ENCODE measurements at regions not wholly inside any gene's neighbourhood (a gene's known extent, or its start where the extent isn't known, plus 50 kb on each side); places are given as distances from the start of the nearest gene placed in this dataset.

DNA sequence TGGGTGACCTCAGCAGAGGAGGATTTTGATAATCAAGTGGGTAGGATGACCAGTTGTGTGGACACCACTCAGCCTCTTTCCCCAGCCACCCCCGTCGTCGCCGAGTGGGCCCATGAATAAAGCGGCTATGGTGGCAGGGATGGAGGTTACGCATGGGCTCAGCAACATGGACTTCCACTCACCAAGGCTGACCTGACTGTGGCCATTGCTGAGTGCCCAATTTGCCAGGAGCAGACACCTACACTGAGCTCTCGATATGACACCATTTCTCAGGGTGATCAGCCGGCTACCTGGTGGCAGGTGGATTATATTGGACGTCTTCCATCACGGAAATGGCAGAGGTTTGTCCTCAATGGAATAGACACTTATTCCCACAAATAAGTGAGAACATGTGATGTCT lies 361.3 kb downstream of the KLHL4 start:
- Histone ChIP-seq H3K27ac (no peak overlapping the region), H3K27me3 (no peaks in the 10 kb centered on the region), H3K9me3 (no peaks in the 10 kb centered on the region), H3K36me3 (no peaks in the 10 kb centered on the region), H3K4me1 (no peaks in the 10 kb centered on the region), H3K4me3 (no peak overlapping the region)
- WGBS, 2 donors = 85 to 87% methylated on average over 4 to 10 of the region's 10 CpGs
- TF ChIP-seq EP300 (IDR thresholded peaks at IDR 0.05) (no peak), POLR2A (IDR thresholded peaks at IDR 0.05) (no peak)
- TF ChIP-seq, protein P1, sequence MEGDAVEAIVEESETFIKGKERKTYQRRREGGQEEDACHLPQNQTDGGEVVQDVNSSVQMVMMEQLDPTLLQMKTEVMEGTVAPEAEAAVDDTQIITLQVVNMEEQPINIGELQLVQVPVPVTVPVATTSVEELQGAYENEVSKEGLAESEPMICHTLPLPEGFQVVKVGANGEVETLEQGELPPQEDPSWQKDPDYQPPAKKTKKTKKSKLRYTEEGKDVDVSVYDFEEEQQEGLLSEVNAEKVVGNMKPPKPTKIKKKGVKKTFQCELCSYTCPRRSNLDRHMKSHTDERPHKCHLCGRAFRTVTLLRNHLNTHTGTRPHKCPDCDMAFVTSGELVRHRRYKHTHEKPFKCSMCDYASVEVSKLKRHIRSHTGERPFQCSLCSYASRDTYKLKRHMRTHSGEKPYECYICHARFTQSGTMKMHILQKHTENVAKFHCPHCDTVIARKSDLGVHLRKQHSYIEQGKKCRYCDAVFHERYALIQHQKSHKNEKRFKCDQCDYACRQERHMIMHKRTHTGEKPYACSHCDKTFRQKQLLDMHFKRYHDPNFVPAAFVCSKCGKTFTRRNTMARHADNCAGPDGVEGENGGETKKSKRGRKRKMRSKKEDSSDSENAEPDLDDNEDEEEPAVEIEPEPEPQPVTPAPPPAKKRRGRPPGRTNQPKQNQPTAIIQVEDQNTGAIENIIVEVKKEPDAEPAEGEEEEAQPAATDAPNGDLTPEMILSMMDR (IDR thresholded peaks at IDR 0.05) = no peak
- DNase-seq (ENCODE audit: low spot score in 2 of 2) = no peak

DNA sequence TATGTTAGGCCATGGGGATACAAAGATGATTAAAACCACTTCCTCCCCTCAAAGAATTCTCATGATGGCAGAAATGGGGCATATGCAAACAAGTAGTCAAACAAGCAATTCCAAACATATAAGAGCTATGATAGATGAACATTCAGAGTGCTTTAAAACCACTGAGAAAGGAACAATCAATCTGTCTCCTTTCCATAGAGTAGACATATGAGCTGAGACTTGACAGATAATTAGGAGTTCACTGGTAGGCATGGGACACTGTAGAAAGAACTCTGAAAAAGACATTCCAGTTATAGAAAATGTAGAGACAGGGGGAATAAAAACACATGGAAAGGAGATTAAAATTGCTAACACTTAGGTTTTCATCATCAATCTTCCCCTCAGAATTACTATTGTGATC lies 372.8 kb downstream of the KLHL4 start:
- H3K27ac ChIP-seq = no peak overlapping the region
- no peaks in the 10 kb centered on the region for H3K27me3 ChIP-seq
- H3K4me3 ChIP-seq = no peak overlapping the region
- TF ChIP-seq, protein P1 (IDR thresholded peaks at IDR 0.05) = no peak
- no peak for TF ChIP-seq POLR2A (IDR thresholded peaks at IDR 0.05)
- TF ChIP-seq EP300 (IDR thresholded peaks at IDR 0.05) = no peak
- H3K4me1 ChIP-seq = no peaks in the 10 kb centered on the region
- no peaks in the 10 kb centered on the region for H3K36me3 ChIP-seq
- no peak for DNase-seq (ENCODE audit: low spot score in 2 of 2)
- H3K9me3 ChIP-seq = no peaks in the 10 kb centered on the region

DNA sequence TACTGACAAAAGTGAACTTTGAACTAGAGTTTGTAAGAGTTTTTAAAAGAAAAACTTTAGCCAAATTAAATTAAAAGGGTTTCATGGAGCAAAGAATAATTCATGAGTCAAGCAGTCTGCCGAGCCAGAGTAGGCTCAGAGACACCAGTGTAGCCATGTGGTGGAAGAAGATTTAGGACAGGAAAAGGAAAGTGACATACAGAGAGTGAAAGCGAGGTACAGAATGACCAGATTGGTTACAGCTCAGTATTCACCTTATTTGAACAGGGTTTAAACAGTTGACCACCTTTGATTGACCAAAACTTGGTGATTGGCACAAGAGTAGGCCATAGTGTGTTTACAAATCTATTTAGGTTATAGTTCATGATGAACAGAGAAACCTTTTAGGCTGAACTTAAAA lies 377.8 kb downstream of the KLHL4 start:
- Histone ChIP-seq H3K27me3 (no peaks in the 10 kb centered on the region), H3K9me3 (no peaks in the 10 kb centered on the region), H3K4me1 (no peaks in the 10 kb centered on the region), H3K4me3 (no peak overlapping the region), H3K36me3 (no peaks in the 10 kb centered on the region), H3K27ac (no peak overlapping the region)
- no peak for DNase-seq (ENCODE audit: low spot score in 2 of 2)
- WGBS, 2 donors = 58 to 63% methylated on average over 2 of the region's 2 CpGs
- TF ChIP-seq POLR2A (IDR thresholded peaks at IDR 0.05) (no peak), EP300 (IDR thresholded peaks at IDR 0.05) (no peak)
- TF ChIP-seq, protein P1 (IDR thresholded peaks at IDR 0.05) = no peak

DNA sequence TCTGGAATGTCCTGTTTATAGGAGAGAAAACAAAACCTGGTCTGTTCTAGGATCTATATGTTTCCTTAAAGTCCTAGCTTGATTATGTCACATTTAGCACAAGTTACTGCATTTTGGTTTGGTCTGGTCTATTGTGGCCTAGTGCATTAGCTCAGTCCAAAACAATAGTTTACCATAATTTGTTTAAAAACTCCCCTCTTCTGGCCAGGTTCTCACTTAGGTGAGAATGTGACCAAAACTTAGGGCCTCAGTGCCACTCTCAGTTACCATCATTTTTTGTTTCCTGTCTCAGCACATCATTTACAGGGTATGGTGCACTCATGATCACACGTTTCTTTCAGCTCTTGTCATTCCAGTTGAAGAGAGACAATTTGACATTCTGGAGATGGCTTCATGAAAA lies 378.5 kb downstream of the KLHL4 start:
- no peaks in the 10 kb centered on the region for H3K4me1 ChIP-seq
- no peaks in the 10 kb centered on the region for H3K36me3 ChIP-seq
- H3K27me3 ChIP-seq = no peaks in the 10 kb centered on the region
- no peak overlapping the region for H3K4me3 ChIP-seq
- no peak overlapping the region for H3K27ac ChIP-seq
- H3K9me3 ChIP-seq = no peaks in the 10 kb centered on the region
- 76 to 87% methylated on average over 1 of the region's 1 CpG for WGBS, 2 donors
- TF ChIP-seq EP300 (IDR thresholded peaks at IDR 0.05) = no peak
- DNase-seq (ENCODE audit: low spot score in 2 of 2) = no peak

DNA sequence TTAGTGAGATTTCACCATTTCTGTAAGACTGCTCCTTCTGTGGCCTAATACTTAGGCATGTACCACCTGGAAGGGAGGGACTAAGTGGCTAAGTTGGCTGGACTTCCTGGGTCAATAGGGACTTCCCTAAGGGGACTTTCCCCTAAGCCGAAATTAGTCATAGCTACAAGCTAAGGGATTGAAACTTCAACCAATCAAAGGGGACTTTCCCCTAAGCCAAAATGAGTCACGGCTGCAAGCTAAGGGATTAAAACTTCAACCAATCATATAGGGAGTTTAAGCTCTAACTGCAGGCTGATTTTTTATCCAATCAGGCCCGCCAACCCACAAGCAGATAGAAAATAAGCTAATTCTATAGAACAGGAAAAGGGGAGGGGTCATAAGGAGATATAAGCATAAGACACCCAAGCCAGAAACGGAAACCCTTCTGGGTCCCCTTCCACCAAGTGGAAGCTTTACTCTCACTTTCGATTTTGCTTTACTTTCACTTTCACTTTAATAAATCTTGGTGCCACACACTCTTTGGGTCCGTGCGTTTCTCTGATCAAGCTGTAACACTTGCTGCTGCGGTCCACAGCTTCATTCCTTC lies 382.8 kb downstream of the KLHL4 start:
- Histone ChIP-seq H3K27ac (no peak overlapping the region), H3K27me3 (no peaks in the 10 kb centered on the region), H3K4me1 (no peaks in the 10 kb centered on the region), H3K9me3 (no peaks in the 10 kb centered on the region), H3K36me3 (no peaks in the 10 kb centered on the region), H3K4me3 (peak overlapping the region in 2 of 4 donors; percentile 12 to 15)
- 63 to 66% methylated on average over 8 of the region's 8 CpGs for WGBS, 2 donors
- TF ChIP-seq EP300 (IDR thresholded peaks at IDR 0.05) (no peak), POLR2A (IDR thresholded peaks at IDR 0.05) (no peak)
- TF ChIP-seq, protein P1 (IDR thresholded peaks at IDR 0.05) = no peak
- DNase-seq (ENCODE audit: low spot score in 2 of 2) = no peak

DNA sequence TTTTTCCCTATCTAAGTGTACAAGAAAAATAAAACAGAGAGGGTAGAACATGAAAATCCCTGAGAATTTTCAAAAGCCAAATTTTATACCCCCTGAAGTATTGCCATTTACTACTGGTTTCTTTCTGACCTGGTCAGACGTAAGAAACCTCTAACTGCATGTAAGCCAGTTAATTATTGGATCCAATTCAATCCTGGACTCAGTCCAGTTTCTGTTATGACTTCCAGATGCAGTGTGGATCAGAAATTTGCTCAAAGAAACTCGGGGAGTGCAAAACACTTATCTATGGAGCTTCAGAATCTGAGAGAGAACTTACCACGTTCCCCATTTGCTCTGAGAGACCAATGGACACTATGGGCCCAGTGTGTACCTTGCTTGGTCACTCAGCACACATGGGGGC lies 383.5 kb downstream of the KLHL4 start:
- 33 to 37% methylated on average over 3 of the region's 3 CpGs for WGBS, 2 donors
- Histone ChIP-seq H3K36me3 (no peaks in the 10 kb centered on the region), H3K4me3 (peak overlapping the region in 2 of 4 donors; percentile 12 to 15), H3K4me1 (no peaks in the 10 kb centered on the region), H3K27ac (no peak overlapping the region), H3K27me3 (no peaks in the 10 kb centered on the region), H3K9me3 (no peaks in the 10 kb centered on the region)
- no peak for TF ChIP-seq EP300 (IDR thresholded peaks at IDR 0.05)
- no peak for TF ChIP-seq POLR2A (IDR thresholded peaks at IDR 0.05)
- TF ChIP-seq, protein P1 (IDR thresholded peaks at IDR 0.05) = no peak
- no peak for DNase-seq (ENCODE audit: low spot score in 2 of 2)

Measured in tibial nerve (tissue), 4 donors.